NB4 (cell line): ENCODE measurements at regions not wholly inside any gene's neighbourhood (a gene's known extent, or its start where the extent isn't known, plus 50 kb on each side); places are given as distances from the start of the nearest gene placed in this dataset.

ENCODE experiments used
- DNase-seq: peaks from one replicate; pipeline ENCODE4 v3.0.0; 2010; ENCODE audit warnings: low read depth
- H3K4me3 ChIP-seq: one replicate; pipeline ENCODE4 v1.5.1; 2011; ENCODE audit warnings: mild to moderate bottlenecking, low read depth, low read length, moderate library complexity
- CTCF ChIP-seq: IDR thresholded peaks from one replicate; pipeline ENCODE4 v1.5.1; 2012; ENCODE audit warnings: low read depth, low read length
- MYC ChIP-seq: IDR thresholded peaks from 2 replicates; pipeline ENCODE4 v1.6.1; 2011; ENCODE audit warnings: low read depth, low read length
- POLR2A ChIP-seq: IDR thresholded peaks from 2 replicates; pipeline ENCODE4 v1.6.1; 2011; ENCODE audit warnings: mild to moderate bottlenecking; ENCODE audit not compliant: insufficient read length; ENCODE audit errors: extremely low read depth
- TF ChIP-seq, protein P1 (sequence below): IDR thresholded peaks from 2 replicates; pipeline ENCODE4 v1.6.1; 2011; ENCODE audit warnings: low read depth, low read length

DNA sequence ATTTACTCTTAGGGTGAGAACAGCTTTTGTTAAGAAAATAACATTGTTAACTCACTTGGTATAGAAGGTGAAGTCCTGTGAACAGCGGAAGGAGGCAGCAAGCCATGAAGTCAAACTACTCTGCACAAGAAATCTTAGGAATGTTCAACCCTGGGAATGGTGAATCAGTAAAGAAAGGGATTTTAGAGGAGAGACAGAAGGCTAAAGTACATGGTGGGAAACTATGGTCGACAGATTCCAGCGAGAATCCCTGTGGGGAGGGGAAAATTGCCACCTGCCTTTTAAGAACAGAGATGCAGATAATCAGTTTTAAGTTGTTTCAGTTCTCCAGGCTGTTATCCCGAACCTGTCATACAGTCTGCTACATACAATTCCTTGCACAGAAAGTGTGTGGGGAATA is 63.2 kb upstream of the PTPRR start:
- H3K4me3 ChIP-seq = no peak overlapping the region
- DNase-seq = no peak
- TF ChIP-seq POLR2A (no peak), CTCF (no peak), MYC (no peak)
- TF ChIP-seq, protein P1, sequence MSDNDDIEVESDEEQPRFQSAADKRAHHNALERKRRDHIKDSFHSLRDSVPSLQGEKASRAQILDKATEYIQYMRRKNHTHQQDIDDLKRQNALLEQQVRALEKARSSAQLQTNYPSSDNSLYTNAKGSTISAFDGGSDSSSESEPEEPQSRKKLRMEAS = no peak

DNA sequence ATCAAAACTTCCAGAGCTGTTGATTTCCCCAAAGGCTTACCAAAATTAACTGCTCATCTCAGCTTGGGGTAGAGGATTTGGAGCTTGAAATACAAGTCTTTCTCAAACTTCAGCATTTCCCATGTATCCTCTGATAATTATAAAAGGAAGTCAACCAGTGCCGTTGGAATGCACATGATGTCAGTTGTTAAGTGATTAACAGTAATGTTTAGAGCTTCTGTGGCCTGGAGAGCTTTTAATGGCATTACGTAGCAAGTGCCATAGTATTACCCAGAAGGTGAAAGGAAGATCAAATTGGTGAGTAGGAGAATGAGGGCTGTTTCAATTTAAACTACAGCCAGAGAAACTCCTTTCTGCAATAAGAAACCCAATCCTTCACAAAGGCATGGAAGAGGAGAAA is 62.5 kb upstream of the PTPRR start:
- no peak for DNase-seq

DNA sequence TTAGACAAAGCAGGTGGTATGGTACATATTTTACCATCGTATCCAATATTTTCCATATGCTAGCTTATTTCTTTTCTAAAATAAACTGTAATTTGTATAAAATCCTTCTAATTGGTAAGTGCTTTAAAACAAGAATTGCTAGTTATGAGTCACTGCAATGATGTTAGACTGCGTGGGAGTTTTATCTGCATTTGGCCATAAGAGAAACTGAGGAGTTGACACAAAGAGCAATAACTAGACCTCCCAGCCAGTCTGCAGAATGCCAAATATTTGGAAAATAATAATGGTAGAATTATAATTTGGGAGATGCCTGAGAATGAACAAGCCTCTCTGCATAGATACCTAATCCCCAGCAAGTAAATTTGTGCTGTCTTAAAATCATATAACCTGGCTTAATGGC is 61.7 kb upstream of the PTPRR start:
- no peak overlapping the region for H3K4me3 ChIP-seq
- no peak for DNase-seq
- TF ChIP-seq CTCF = no peak
- no peak for TF ChIP-seq MYC
- TF ChIP-seq POLR2A = no peak
- TF ChIP-seq, protein P1 = no peak

More for the DNA sequence above, 62.5 kb upstream of the PTPRR start:
- TF ChIP-seq CTCF = no peak
- TF ChIP-seq, protein P1 = no peak
- no peak for TF ChIP-seq MYC
- no peak for TF ChIP-seq POLR2A
- no peak overlapping the region for H3K4me3 ChIP-seq

GRCh38 chr12:70971001-70971794 is 50.7 kb upstream of the PTPRR start:
- no peak for TF ChIP-seq CTCF
- TF ChIP-seq POLR2A = no peak
- TF ChIP-seq MYC = no peak
- TF ChIP-seq, protein P1 = no peak
- no peak overlapping the region for H3K4me3 ChIP-seq
- no peak for DNase-seq
